ENCODE measurements at regions not wholly inside any gene's neighbourhood (a gene's known extent, or its start where the extent isn't known, plus 50 kb on each side); places are given as distances from the start of the nearest gene placed in this dataset.

DNA sequence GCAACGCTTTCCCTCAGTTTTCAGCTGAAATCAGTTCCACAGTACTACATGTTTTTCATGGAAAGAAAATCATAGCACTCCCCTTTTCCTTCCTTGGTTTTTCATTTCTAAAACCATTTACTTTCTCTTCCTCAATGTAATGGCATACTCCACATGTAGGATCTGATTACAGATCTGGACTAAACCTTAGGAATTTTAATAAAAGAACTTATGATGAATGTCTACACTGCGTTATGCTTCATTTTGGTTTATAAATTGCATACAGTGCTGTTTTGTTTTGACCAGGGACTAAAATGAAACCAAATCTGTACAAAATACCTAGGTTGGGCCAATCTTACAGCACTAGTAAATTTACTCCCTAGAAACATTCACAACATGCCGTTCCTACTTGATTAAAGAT is 589.9 kb downstream of the TBC1D4 start:
- Histone ChIP-seq H3K4me3 (no peak overlapping the region), H3K36me3 (no peaks in the 10 kb centered on the region), H3K27me3 (no peaks in the 10 kb centered on the region), H3K9me3 (no peaks in the 10 kb centered on the region), H3K4me1 (no peaks in the 10 kb centered on the region), H3K27ac (no peak overlapping the region)
- 50% methylated on average over 3 of the region's 3 CpGs for WGBS (ENCODE audit: insufficient coverage, low coverage, low lambda C conversion rate, missing lambda C conversion rate)
- DNase-seq (no peak), ATAC-seq (no peak)
- intact Hi-C loops (cut with DNase I) = no loop called here
- TF ChIP-seq, protein P1, sequence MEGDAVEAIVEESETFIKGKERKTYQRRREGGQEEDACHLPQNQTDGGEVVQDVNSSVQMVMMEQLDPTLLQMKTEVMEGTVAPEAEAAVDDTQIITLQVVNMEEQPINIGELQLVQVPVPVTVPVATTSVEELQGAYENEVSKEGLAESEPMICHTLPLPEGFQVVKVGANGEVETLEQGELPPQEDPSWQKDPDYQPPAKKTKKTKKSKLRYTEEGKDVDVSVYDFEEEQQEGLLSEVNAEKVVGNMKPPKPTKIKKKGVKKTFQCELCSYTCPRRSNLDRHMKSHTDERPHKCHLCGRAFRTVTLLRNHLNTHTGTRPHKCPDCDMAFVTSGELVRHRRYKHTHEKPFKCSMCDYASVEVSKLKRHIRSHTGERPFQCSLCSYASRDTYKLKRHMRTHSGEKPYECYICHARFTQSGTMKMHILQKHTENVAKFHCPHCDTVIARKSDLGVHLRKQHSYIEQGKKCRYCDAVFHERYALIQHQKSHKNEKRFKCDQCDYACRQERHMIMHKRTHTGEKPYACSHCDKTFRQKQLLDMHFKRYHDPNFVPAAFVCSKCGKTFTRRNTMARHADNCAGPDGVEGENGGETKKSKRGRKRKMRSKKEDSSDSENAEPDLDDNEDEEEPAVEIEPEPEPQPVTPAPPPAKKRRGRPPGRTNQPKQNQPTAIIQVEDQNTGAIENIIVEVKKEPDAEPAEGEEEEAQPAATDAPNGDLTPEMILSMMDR (IDR thresholded peaks at IDR 0.05) = no peak
- no peak for TF ChIP-seq POLR2A (IDR thresholded peaks at IDR 0.05)

DNA sequence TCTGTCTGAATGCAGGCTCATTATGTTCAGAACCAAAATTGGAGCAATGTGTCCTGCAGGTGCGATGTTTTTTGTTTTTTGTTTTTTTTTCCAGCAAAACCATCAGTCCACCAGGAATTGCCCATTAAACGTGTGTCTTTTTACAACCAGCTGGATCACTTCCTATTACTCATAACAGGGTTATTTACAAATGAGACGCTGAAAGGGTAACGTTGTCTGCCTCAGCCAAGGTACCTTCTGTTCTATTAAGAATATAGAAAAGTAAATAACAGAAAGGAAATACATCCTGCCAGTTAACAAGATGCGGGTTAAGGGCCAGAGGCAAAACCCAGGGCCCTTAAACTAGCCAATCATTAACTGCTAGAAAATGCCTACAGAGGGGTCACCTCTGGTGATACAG is 590.4 kb downstream of the TBC1D4 start:
- Histone ChIP-seq H3K36me3 (no peaks in the 10 kb centered on the region), H3K27me3 (no peaks in the 10 kb centered on the region), H3K9me3 (no peaks in the 10 kb centered on the region), H3K27ac (no peak overlapping the region), H3K4me1 (no peaks in the 10 kb centered on the region), H3K4me3 (no peak overlapping the region)
- ATAC-seq (peak in 1 of 4 donors; percentile 47), DNase-seq (no peak)
- TF ChIP-seq POLR2A (IDR thresholded peaks at IDR 0.05) = no peak
- TF ChIP-seq, protein P1 (IDR thresholded peaks at IDR 0.05) = no peak
- WGBS (ENCODE audit: insufficient coverage, low coverage, low lambda C conversion rate, missing lambda C conversion rate) = 35% methylated on average over 5 of the region's 5 CpGs
- intact Hi-C loops (cut with DNase I) = no loop called here

DNA sequence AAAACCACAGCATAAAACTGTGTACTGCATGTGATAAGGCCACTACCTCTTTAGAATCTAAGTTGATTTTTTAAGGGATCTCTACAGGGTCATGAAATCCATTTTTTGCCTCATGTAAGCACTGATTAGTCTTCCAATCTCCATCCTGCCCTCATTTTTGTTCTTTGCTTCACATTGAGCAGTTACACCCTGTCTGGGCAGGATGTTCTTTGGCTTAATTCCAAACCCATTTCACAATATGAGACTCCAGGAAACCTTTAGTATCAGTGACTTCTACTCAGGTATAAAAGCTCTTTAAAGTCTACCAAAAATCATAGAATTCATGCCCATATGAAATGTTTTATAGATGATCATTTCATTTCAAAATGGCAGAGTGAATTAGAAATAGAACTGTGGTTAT is 592.6 kb downstream of the TBC1D4 start:
- DNase-seq (no peak), ATAC-seq (peak in 2 of 4 donors; percentile 39 to 62)
- Histone ChIP-seq H3K4me1 (no peaks in the 10 kb centered on the region), H3K27me3 (no peaks in the 10 kb centered on the region), H3K27ac (no peak overlapping the region), H3K36me3 (no peaks in the 10 kb centered on the region), H3K9me3 (no peaks in the 10 kb centered on the region), H3K4me3 (no peak overlapping the region)
- TF ChIP-seq POLR2A (IDR thresholded peaks at IDR 0.05) = no peak
- TF ChIP-seq, protein P1 (IDR thresholded peaks at IDR 0.05) = no peak
- intact Hi-C loops (cut with DNase I) = no loop called here

DNA sequence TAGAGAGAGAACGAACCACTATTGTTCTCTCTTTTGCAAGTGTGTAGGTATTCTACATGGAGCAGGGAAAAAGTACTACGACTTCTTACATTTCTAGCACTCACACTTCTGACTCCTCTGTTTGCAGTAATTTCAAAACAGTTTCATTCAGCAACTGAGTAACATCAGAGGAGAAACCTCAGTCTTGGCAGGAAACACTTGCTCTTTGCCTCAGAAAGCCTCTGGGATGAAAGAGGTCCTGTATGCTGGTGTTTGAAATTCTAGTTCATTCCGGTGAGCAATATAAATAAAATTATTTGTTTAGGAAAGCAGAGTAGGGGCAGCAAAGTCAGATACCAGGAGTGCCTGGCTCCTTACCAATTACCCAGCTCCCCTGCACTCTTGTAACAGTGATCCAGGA is 595.5 kb downstream of the TBC1D4 start:
- intact Hi-C loops (cut with DNase I) = no loop called here
- TF ChIP-seq, protein P1 (IDR thresholded peaks at IDR 0.05) = no peak
- TF ChIP-seq POLR2A (IDR thresholded peaks at IDR 0.05) = no peak
- H3K9me3 ChIP-seq = no peaks in the 10 kb centered on the region
- WGBS (ENCODE audit: insufficient coverage, low coverage, low lambda C conversion rate, missing lambda C conversion rate) = 35% methylated on average over 3 of the region's 3 CpGs
- H3K27ac ChIP-seq = no peak overlapping the region
- no peaks in the 10 kb centered on the region for H3K4me1 ChIP-seq
- no peaks in the 10 kb centered on the region for H3K27me3 ChIP-seq
- no peak for DNase-seq
- H3K36me3 ChIP-seq = no peaks in the 10 kb centered on the region
- no peak for ATAC-seq
- no peak overlapping the region for H3K4me3 ChIP-seq

DNA sequence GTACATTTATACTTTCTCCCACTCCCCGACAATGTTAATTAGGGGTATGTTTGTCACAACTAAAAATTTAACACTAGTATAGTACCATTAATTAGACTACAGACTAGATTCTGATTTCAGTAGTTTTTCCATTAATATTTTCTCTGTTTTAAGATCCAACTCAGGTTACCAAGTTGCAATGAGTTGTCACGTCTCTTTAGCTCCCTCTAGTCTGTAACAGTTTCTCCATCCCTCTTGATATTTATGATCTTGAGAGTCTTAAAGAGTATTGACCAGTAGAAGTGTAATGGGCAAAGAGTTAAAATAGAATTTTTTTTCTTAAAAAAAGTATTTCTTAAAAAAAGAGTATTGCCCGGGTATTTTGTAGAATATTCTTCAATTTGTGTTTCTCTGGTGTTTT is 598.1 kb downstream of the TBC1D4 start:
- H3K27me3 ChIP-seq = no peaks in the 10 kb centered on the region
- DNase-seq (no peak), ATAC-seq (no peak)
- no peaks in the 10 kb centered on the region for H3K36me3 ChIP-seq
- no peaks in the 10 kb centered on the region for H3K9me3 ChIP-seq
- intact Hi-C loops (cut with DNase I) = no loop called here
- TF ChIP-seq, protein P1 (IDR thresholded peaks at IDR 0.05) = no peak
- TF ChIP-seq POLR2A (IDR thresholded peaks at IDR 0.05) = no peak
- WGBS (ENCODE audit: insufficient coverage, low coverage, low lambda C conversion rate, missing lambda C conversion rate) = 57% methylated on average over 3 of the region's 3 CpGs
- H3K4me1 ChIP-seq = no peaks in the 10 kb centered on the region
- H3K4me3 ChIP-seq = no peak overlapping the region
- H3K27ac ChIP-seq = no peak overlapping the region
